22Rv1 (cell line): ENCODE measurements at regions not wholly inside any gene's neighbourhood (a gene's known extent, or its start where the extent isn't known, plus 50 kb on each side); places are given as distances from the start of the nearest gene placed in this dataset.

Source experiments
- H3K27ac ChIP-seq: fragments of 450-650 bp; 2 replicates; pipeline ENCODE4 v1.5.1; 2017
- ZFX ChIP-seq: fragments of 450-650 bp; IDR thresholded peaks from 2 replicates; pipeline ENCODE4 v1.6.1; 2017; ENCODE audit warnings: antibody characterized with exemption, borderline replicate concordance
- TF ChIP-seq, protein P1 (sequence below): fragments of 450-650 bp; IDR thresholded peaks from 2 replicates; pipeline ENCODE4 v1.5.1; 2017; ENCODE audit warnings: mild to moderate bottlenecking

DNA sequence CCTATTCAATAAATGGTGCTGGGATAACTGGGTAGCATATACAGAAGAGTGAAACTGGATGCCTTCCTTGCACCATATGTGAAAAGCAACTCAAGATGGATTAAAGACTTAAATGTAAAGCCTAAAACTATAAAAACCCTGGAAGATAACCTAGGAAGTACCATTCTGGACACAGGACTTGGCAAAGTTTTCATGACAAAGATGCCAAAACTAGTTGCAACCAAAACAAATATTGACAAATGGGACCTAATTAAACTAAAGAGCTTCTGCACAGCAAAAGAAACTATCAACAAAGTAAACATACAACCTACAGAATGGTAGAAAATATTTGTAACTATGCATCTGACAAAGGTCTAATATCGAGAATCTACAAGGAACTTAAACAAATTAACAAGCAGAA lies 129.1 kb upstream of the CTBP2 start:
- TF ChIP-seq ZFX, result no peak
- TF ChIP-seq, protein P1, sequence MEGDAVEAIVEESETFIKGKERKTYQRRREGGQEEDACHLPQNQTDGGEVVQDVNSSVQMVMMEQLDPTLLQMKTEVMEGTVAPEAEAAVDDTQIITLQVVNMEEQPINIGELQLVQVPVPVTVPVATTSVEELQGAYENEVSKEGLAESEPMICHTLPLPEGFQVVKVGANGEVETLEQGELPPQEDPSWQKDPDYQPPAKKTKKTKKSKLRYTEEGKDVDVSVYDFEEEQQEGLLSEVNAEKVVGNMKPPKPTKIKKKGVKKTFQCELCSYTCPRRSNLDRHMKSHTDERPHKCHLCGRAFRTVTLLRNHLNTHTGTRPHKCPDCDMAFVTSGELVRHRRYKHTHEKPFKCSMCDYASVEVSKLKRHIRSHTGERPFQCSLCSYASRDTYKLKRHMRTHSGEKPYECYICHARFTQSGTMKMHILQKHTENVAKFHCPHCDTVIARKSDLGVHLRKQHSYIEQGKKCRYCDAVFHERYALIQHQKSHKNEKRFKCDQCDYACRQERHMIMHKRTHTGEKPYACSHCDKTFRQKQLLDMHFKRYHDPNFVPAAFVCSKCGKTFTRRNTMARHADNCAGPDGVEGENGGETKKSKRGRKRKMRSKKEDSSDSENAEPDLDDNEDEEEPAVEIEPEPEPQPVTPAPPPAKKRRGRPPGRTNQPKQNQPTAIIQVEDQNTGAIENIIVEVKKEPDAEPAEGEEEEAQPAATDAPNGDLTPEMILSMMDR, result no peak
- no peak overlapping the region for H3K27ac ChIP-seq

DNA sequence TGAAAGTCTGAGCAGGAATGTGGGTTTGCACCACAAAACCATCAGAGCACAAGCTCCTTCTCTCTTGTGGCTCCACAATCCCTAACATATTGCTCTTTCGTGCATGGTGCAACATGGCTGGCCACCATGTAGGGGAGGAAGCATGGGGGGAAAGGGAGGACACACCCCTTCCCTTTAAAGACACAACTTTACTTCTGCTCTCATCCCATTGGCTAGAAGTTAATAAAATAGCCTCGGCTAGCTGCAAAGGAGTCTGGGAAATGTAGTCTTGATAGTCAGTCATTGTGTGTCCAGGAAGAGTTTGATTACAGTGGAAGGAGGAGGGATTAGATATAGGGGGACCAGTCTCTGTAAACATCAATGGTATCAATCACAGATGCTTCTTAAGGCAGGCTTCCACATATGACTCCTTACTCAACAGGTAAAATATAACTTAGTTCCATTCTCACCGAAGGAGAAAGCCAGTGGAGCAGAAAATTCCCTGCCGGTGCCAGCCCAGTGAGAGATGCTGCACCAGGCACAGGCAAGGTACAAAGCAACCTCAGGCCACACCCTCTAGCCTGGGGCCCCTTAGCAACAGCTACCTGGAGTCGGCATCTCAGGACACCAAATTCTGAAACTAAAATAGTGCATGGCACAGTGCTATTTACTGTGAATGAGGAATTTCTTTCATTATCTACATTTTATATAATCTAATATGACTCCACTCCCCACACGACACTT lies 124.7 kb upstream of the CTBP2 start:
- H3K27ac ChIP-seq, result no peak overlapping the region
- TF ChIP-seq, protein P1, result no peak
- TF ChIP-seq ZFX, result no peak

DNA sequence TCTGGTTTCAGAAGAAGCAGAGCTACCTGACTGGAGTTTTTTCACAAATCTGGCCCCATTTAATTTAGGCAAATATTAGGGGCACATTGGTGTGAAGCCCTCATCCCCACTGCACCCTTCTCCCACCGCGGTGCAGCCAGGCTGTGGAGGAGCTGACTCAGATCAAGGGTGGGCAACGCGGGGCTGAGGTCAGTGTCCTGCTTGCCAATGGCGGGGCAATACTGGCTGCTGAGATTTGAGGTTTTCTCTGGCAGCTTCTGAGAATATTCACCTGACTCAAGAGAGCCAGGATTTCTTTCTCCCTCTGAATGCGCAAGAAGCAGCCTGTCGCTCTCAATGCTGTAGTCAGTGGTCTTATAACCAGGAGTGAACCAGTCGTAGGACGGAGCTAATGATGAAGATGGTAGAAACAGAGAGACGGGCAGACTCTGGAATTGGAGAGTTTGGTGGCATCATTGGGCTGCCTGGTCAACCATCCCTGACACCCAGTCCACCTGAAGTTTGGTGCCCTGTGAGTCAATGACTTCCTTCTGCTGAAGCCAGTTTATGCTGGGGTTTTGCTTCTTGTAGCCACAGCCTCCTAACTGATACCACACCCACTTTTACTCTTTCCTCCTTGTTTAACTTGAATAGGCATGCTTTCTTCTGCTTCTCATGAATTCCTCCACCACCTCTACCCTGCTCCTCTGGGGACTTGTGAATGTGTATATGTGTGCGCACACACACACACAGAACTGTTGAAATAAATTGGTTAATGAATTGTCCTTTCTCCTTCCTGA lies 123.7 kb upstream of the CTBP2 start:
- H3K27ac ChIP-seq, result no peak overlapping the region
- TF ChIP-seq, protein P1, result no peak
- TF ChIP-seq ZFX, result no peak

DNA sequence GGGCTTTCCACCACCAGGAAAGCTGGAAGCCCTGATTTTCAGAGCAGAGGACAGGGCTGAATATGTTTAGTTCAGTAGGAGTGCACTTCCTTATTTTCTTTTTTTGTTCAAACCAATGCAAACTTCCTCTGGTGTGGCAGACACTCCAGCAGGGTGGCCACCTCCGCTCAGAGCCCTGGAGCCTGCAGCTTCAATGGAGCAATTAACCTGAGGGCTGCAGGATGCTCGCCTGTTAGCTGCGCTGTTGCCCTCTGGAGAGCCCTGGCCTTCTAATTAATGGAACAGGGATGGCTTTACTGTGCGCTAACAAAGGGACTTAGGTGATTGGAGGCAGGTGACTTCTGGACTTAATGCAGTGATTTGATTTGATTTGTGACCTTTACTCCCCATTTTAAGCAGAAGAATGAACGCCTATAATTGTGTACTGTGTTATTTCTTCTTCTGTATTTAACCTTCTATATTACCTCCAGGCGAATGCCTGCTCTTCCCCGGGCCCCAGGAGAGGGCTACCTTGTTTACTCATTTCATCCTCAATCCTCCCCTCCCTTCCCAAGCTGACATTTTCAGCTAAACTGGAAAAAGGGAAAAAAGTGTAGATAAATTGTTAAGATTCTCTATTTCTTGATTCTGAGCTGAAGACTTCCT lies 123.0 kb upstream of the CTBP2 start:
- no peak for TF ChIP-seq ZFX
- TF ChIP-seq, protein P1, result no peak

DNA sequence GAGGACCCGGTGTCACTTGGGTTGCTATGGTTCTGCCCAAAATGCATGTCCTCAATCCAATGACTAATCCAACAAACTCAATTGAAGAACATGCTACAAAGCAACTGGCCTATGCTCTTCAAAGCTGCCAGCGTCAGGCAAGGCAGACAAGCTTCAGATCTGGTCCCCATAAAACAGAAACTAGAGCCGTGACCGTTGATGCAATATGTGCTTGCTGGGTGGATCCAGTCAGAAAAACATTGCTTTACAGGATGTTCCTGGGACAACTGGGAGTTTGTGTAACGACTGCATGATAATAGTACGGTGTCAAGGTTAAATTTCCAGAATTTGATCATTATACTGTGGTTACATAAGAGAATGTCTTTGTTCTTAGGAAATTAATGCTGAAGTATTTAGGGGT lies 120.7 kb upstream of the CTBP2 start:
- no peak overlapping the region for H3K27ac ChIP-seq
- TF ChIP-seq, protein P1, result no peak
- TF ChIP-seq ZFX, result no peak

More for the DNA sequence above, 123.0 kb upstream of the CTBP2 start:
- no peak overlapping the region for H3K27ac ChIP-seq

DNA sequence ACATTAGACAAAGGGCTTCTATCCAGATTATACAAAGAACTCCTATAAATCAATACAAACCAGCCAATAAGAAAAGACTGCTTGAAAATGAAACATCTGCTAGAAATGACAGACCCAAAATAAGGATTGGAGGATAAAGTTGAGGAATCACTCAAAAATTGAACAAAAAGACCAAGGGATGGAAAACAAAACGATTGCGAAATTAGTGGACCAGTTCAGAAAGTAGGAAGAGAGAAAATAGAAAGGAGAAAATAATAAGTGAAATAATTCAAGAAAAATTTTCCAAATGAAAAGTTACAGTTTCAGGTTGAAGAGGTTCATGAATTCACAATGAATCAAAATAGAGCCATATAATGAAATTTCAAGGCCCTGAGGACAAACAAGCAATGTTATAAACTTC lies 115.8 kb upstream of the CTBP2 start:
- no peak for TF ChIP-seq ZFX
- TF ChIP-seq, protein P1, result no peak
- H3K27ac ChIP-seq, result no peak overlapping the region

DNA sequence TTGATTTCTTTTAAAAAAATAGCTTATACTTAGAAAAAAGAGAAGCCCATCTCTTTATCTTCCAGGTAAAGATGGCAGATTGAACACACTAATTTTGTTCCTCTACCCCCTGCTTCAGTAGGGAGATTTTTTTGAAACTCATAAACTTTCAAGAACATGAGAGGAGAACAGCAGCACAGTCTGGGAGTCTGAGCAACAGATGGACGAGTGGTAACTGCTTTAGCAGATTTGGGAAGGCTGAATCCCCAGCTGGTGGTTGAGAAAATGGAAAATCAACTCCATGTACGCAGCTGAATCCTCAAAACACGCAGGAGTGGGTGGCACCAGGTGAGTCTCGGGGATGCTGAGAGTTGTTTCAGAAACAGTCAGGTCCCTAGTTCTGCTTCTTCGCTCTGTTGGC lies 114.6 kb upstream of the CTBP2 start:
- no peak overlapping the region for H3K27ac ChIP-seq
- TF ChIP-seq, protein P1, result no peak
- no peak for TF ChIP-seq ZFX
